IMR-90 (cell line): ENCODE measurements at regions not wholly inside any gene's neighbourhood (a gene's known extent, or its start where the extent isn't known, plus 50 kb on each side); places are given as distances from the start of the nearest gene placed in this dataset.

Experiments
- ATAC-seq: fragments of 200-7000 bp; cut with Tn5 transposase; 2 replicates; pipeline ENCODE4 v1.9.1; 2020; ENCODE audit warnings: low read depth, mild to moderate bottlenecking, moderate library complexity
- BruUV-seq: library from RNA; stranded (reverse); fragments of 400-500 nt; replicated peaks from 2 replicates; lab custom pipeline; 2021; lab: Mats Ljungman, UMichigan
- CTCF ChIA-PET: fragments of 300-600 bp; formaldehyde crosslinking; extraction: SDS; loops from one replicate; lab custom pipeline; 2021; ENCODE audit warnings: antibody characterized with exemption; lab: Yijun Ruan, JAX
- POLR2A ChIA-PET: fragments of 300-600 bp; sonication (Branson Sonifier 250); formaldehyde crosslinking; loops from one replicate; lab custom pipeline; 2022; ENCODE audit warnings: antibody characterized with exemption; ENCODE audit not compliant: unreplicated experiment; lab: Charles Lee
- DNase-seq: peaks from one replicate; pipeline ENCODE4 v3.0.0; 2013
- H2AFZ ChIP-seq: replicated peaks from 2 replicates; pipeline ENCODE3; 2013; ENCODE audit warnings: low read length, mild to moderate bottlenecking; ENCODE audit not compliant: poor library complexity
- H2AK5ac ChIP-seq: 2 replicates; pipeline ENCODE4 v1.6.1; 2013; ENCODE audit warnings: low read depth, low read length, inconsistent platforms
- H2AK9ac ChIP-seq: replicated peaks from 2 replicates; pipeline ENCODE3; 2013; ENCODE audit warnings: mild to moderate bottlenecking, low read depth, low read length, moderate library complexity; ENCODE audit not compliant: poor library complexity
- H2BK120ac ChIP-seq: 2 replicates; pipeline ENCODE4 v1.6.1; 2013; ENCODE audit warnings: low read depth, low read length, inconsistent platforms
- H2BK15ac ChIP-seq: 3 replicates; pipeline ENCODE4 v1.6.1; 2013; ENCODE audit warnings: low read depth, low read length, inconsistent platforms
- H2BK20ac ChIP-seq: 2 replicates; pipeline ENCODE4 v1.6.1; 2013; ENCODE audit warnings: low read depth, mild to moderate bottlenecking, inconsistent platforms, low read length, moderate library complexity
- H2BK5ac ChIP-seq: 2 replicates; pipeline ENCODE4 v1.6.1; 2013; ENCODE audit warnings: mild to moderate bottlenecking, low read depth, low read length, inconsistent platforms; ENCODE audit not compliant: poor library complexity, severe bottlenecking
- H3K14ac ChIP-seq: replicated peaks from 2 replicates; pipeline ENCODE4 v1.6.1; 2013; ENCODE audit warnings: low read depth, low read length, inconsistent platforms
- H3K18ac ChIP-seq: 2 replicates; pipeline ENCODE4 v1.6.1; 2013; ENCODE audit warnings: low read depth, low read length, control low read depth
- H3K23ac ChIP-seq: 2 replicates; pipeline ENCODE4 v1.6.1; 2013; ENCODE audit warnings: low read depth, low read length, inconsistent platforms
- H3K27ac ChIP-seq: 2 replicates; pipeline ENCODE4 v1.5.1; 2013; ENCODE audit warnings: mild to moderate bottlenecking, control low read depth, low read length; ENCODE audit not compliant: insufficient read depth
- H3K27me3 ChIP-seq: 2 replicates; pipeline ENCODE4 v1.6.1; 2013; ENCODE audit warnings: low read length; ENCODE audit not compliant: control insufficient read depth, insufficient read depth
- H3K36me3 ChIP-seq: 2 replicates; pipeline ENCODE4 v1.6.1; 2013; ENCODE audit warnings: low read length, mixed read lengths; ENCODE audit not compliant: control insufficient read depth, insufficient read depth
- H3K4ac ChIP-seq: 2 replicates; pipeline ENCODE4 v1.6.1; 2013; ENCODE audit warnings: low read depth, low read length, inconsistent platforms
- H3K4me1 ChIP-seq: 2 replicates; pipeline ENCODE4 v1.6.1; 2013; ENCODE audit warnings: low read length, mixed read lengths; ENCODE audit not compliant: control insufficient read depth, insufficient read depth
- H3K4me2 ChIP-seq: 2 replicates; pipeline ENCODE4 v1.6.1; 2013; ENCODE audit warnings: low read depth, mild to moderate bottlenecking, control low read depth, low read length, moderate library complexity
- H3K4me3 ChIP-seq: 2 replicates; pipeline ENCODE4 v1.5.1; 2013; ENCODE audit warnings: low read depth, mild to moderate bottlenecking, control low read depth, low read length, moderate library complexity; ENCODE audit not compliant: insufficient read depth
- H3K56ac ChIP-seq: 2 replicates; pipeline ENCODE4 v1.6.1; 2013; ENCODE audit warnings: low read length, inconsistent platforms; ENCODE audit not compliant: insufficient read depth; ENCODE audit errors: extremely low read depth
- H3K79me1 ChIP-seq, 2 experiments: 2 replicates each; pipeline ENCODE4 v1.6.1; 2013; ENCODE audit warnings: low read length in 2 of 2, inconsistent platforms in 1 of 2, low read depth in 1 of 2
- H3K9ac ChIP-seq: 2 replicates; pipeline ENCODE4 v1.6.1; 2013; ENCODE audit warnings: low read depth, low read length, control low read depth
- H3K9me1 ChIP-seq: 2 replicates; pipeline ENCODE4 v1.6.1; 2013; ENCODE audit warnings: low read length, inconsistent platforms; ENCODE audit not compliant: insufficient read depth
- H3K9me3 ChIP-seq: 2 replicates; pipeline ENCODE4 v1.6.1; 2013; ENCODE audit warnings: low read length; ENCODE audit not compliant: control insufficient read depth, insufficient read depth
- H4K20me1 ChIP-seq: 2 replicates; pipeline ENCODE4 v1.6.1; 2013; ENCODE audit warnings: low read length, inconsistent platforms; ENCODE audit not compliant: insufficient read depth
- H4K5ac ChIP-seq: 2 replicates; pipeline ENCODE4 v1.6.1; 2013; ENCODE audit warnings: mild to moderate bottlenecking, low read depth, low read length, control low read depth
- H4K8ac ChIP-seq, 2 experiments: 2 replicates each; pipeline ENCODE4 v1.6.1; 2013; ENCODE audit warnings: low read depth in 2 of 2, low read length in 2 of 2, control low read depth in 1 of 2, inconsistent platforms in 1 of 2
- H4K91ac ChIP-seq: 2 replicates; pipeline ENCODE4 v1.6.1; 2013; ENCODE audit warnings: low read depth, low read length, inconsistent platforms; ENCODE audit not compliant: insufficient read depth
- BHLHE40 ChIP-seq: fragments of 150-350 bp; IDR thresholded peaks from 2 replicates; pipeline ENCODE4 v1.6.1; 2016; ENCODE audit warnings: mild to moderate bottlenecking, low read depth, low read length
- CEBPB ChIP-seq: IDR thresholded peaks from 2 replicates; pipeline ENCODE4 v1.6.1; 2012; ENCODE audit warnings: low read depth, low read length, improper control_type of control experiment
- FOS ChIP-seq: fragments of 150-350 bp; IDR thresholded peaks from 2 replicates; pipeline ENCODE4 v1.6.1; 2016; ENCODE audit warnings: low read depth, low read length
- MAFK ChIP-seq: IDR thresholded peaks from 2 replicates; pipeline ENCODE4 v1.6.1; 2012; ENCODE audit warnings: low read depth, low read length, improper control_type of control experiment
- MAZ ChIP-seq: IDR thresholded peaks from 2 replicates; pipeline ENCODE4 v1.6.1; 2012; ENCODE audit warnings: low read depth, mild to moderate bottlenecking, low read length, improper control_type of control experiment, moderate library complexity, borderline replicate concordance
- MXI1 ChIP-seq: IDR thresholded peaks from 2 replicates; pipeline ENCODE4 v1.6.1; 2012; ENCODE audit warnings: low read depth, mild to moderate bottlenecking, low read length, moderate library complexity, borderline replicate concordance
- NFE2L2 ChIP-seq: fragments of 150-350 bp; IDR thresholded peaks from 2 replicates; pipeline ENCODE4 v1.6.1; 2016; ENCODE audit warnings: low read depth, mild to moderate bottlenecking, low read length
- POLR2A ChIP-seq: IDR thresholded peaks from 2 replicates; pipeline ENCODE4 v1.6.1; 2012; ENCODE audit warnings: mild to moderate bottlenecking, low read depth, low read length
- RAD21 ChIP-seq: IDR thresholded peaks from 2 replicates; pipeline ENCODE4 v1.6.1; 2012; ENCODE audit warnings: low read length, improper control_type of control experiment
- RCOR1 ChIP-seq: IDR thresholded peaks from 2 replicates; pipeline ENCODE4 v1.6.1; 2012; ENCODE audit warnings: mild to moderate bottlenecking, low read length, improper control_type of control experiment; ENCODE audit not compliant: insufficient replicate concordance
- RFX5 ChIP-seq: IDR thresholded peaks from 2 replicates; pipeline ENCODE4 v1.8.0; 2012; ENCODE audit warnings: low read depth, mild to moderate bottlenecking, low read length, moderate library complexity
- SMC3 ChIP-seq: fragments of 150-350 bp; IDR thresholded peaks from 2 replicates; pipeline ENCODE4 v1.6.1; 2016; ENCODE audit warnings: low read depth, mild to moderate bottlenecking, antibody characterized with exemption, low read length, moderate library complexity
- WGBS, 2 experiments: methylation state at CpG; one replicate each; pipeline versions ENCODE4 v1.1.5 to v1.1.7; 2013; ENCODE audit warnings: missing lambda C conversion rate in 2 of 2; ENCODE audit not compliant: insufficient read length in 1 of 2; ENCODE audit errors: extremely low coverage in 2 of 2; 5-methylcytosine and 5-hydroxymethylcytosine counted together
- dilution Hi-C: fragments of 300-500 bp; cut with HindIII; formaldehyde crosslinking; loops from one replicate; pipeline ENCODE4 v1.14.3; 2018; ENCODE audit warnings: low sequenced_read_pairs; ENCODE audit not compliant: unreplicated experiment
- in situ Hi-C: fragments of 300-500 bp; cut with MboI; formaldehyde crosslinking; loops from 3 replicates; pipeline ENCODE4 v1.14.3; 2019; ENCODE audit warnings: low sequenced_read_pairs, inconsistent platforms, mixed read lengths
- intact Hi-C: fragments of 100-400 bp; cut with micrococcal nuclease; formaldehyde crosslinking; loops from 2 replicates; pipeline ENCODE4 v1.10.0; 2022
- TF ChIP-seq, protein P1 (sequence below): fragments of 150-350 bp; IDR thresholded peaks from 2 replicates; pipeline ENCODE4 v1.6.1; 2017; ENCODE audit warnings: mild to moderate bottlenecking, antibody characterized with exemption, low read length, low read depth
- TF ChIP-seq, protein P2 (sequence below): fragments of 150-350 bp; IDR thresholded peaks from 2 replicates; pipeline ENCODE4 v1.6.1; 2016; ENCODE audit warnings: low read depth, mild to moderate bottlenecking, low read length, moderate library complexity, borderline replicate concordance
- TF ChIP-seq, protein P3 (sequence below): conservative IDR thresholded peaks from 2 replicates; pipeline ENCODE4 v1.5.1; 2012; ENCODE audit warnings: mild to moderate bottlenecking, low read depth, low read length, improper control_type of control experiment

- Histone ChIP-seq H3K4me3 (no peak overlapping the region), H2BK15ac (no peak overlapping the region), H3K9ac (no peak overlapping the region), H3K18ac (no peak overlapping the region), H3K36me3 (no peaks in the 10 kb centered on the region), H4K5ac (no peak overlapping the region), H3K23ac (no peak overlapping the region), H3K27me3 (peaks cover 22% of the 10 kb centered on the region), H3K9me1 (no peaks in the 10 kb centered on the region), H4K20me1 (no peaks in the 10 kb centered on the region), H3K79me1 (no peaks in the 10 kb centered on the region), H2BK120ac (no peak overlapping the region), H3K4me1 (no peaks in the 10 kb centered on the region), H2AK9ac (no peak overlapping the region), H3K4ac (no peak overlapping the region), H4K8ac (no peak overlapping the region), H3K27ac (no peak overlapping the region), H4K91ac (no peak overlapping the region), H2BK5ac (no peak overlapping the region), H2AFZ (no peak overlapping the region), H3K4me2 (no peak overlapping the region), H3K56ac (no peak overlapping the region), H3K14ac (no peak overlapping the region), H2BK20ac (no peak overlapping the region), H2AK5ac (no peak overlapping the region), H3K9me3 (peaks cover 8% of the 10 kb centered on the region)
- dilution Hi-C loops (no loop called here), intact Hi-C loops (no loop called here), in situ Hi-C loops (no loop called here)
- BruUV-seq = no TSS peak
- no peak for ATAC-seq
- TF ChIP-seq POLR2A (no peak), MXI1 (no peak), BHLHE40 (no peak), MAZ (no peak), MAFK (no peak), RCOR1 (no peak), FOS (no peak), SMC3 (no peak), NFE2L2 (no peak), RAD21 (no peak), CEBPB (no peak), RFX5 (no peak)
- TF ChIP-seq, protein P1, sequence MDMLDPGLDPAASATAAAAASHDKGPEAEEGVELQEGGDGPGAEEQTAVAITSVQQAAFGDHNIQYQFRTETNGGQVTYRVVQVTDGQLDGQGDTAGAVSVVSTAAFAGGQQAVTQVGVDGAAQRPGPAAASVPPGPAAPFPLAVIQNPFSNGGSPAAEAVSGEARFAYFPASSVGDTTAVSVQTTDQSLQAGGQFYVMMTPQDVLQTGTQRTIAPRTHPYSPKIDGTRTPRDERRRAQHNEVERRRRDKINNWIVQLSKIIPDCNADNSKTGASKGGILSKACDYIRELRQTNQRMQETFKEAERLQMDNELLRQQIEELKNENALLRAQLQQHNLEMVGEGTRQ = no peak
- TF ChIP-seq, protein P2, sequence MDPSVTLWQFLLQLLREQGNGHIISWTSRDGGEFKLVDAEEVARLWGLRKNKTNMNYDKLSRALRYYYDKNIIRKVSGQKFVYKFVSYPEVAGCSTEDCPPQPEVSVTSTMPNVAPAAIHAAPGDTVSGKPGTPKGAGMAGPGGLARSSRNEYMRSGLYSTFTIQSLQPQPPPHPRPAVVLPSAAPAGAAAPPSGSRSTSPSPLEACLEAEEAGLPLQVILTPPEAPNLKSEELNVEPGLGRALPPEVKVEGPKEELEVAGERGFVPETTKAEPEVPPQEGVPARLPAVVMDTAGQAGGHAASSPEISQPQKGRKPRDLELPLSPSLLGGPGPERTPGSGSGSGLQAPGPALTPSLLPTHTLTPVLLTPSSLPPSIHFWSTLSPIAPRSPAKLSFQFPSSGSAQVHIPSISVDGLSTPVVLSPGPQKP = no peak
- TF ChIP-seq, protein P3, sequence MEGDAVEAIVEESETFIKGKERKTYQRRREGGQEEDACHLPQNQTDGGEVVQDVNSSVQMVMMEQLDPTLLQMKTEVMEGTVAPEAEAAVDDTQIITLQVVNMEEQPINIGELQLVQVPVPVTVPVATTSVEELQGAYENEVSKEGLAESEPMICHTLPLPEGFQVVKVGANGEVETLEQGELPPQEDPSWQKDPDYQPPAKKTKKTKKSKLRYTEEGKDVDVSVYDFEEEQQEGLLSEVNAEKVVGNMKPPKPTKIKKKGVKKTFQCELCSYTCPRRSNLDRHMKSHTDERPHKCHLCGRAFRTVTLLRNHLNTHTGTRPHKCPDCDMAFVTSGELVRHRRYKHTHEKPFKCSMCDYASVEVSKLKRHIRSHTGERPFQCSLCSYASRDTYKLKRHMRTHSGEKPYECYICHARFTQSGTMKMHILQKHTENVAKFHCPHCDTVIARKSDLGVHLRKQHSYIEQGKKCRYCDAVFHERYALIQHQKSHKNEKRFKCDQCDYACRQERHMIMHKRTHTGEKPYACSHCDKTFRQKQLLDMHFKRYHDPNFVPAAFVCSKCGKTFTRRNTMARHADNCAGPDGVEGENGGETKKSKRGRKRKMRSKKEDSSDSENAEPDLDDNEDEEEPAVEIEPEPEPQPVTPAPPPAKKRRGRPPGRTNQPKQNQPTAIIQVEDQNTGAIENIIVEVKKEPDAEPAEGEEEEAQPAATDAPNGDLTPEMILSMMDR = no peak
- POLR2A ChIA-PET = no interaction called here
- no CpG with 5 or more reads among the region's 2 CpGs for WGBS, 2 experiments
- DNase-seq = no peak
- CTCF ChIA-PET = interaction anchor here (1.2 to 1.3 kb wide), 2 partner anchors 9 to 177 kb away, joined by 4 read pairs; no protein-coding TSS in a partner anchor
Measured at GRCh38 chr10:47224546-47225218, 75.3 kb upstream of the GDF10 start.
